ENCODE measurements at regions not wholly inside any gene's neighbourhood (a gene's known extent, or its start where the extent isn't known, plus 50 kb on each side); places are given as distances from the start of the nearest gene placed in this dataset.

GRCh38 chr3:159208050-159208449 is 406.2 kb downstream of the MFSD1 start:
- H3K4me3 ChIP-seq (ENCODE audit: low read depth, low read length): no peak overlapping the region
- TF ChIP-seq CTCF (IDR thresholded peaks at IDR 0.05; ENCODE audit: insufficient read depth, low read length): no peak
- peak; percentile 21 for DNase-seq (ENCODE audit: low read depth)

- no peak for TF ChIP-seq CTCF (IDR thresholded peaks at IDR 0.05; ENCODE audit: insufficient read depth, low read length)
- H3K4me3 ChIP-seq (ENCODE audit: low read depth, low read length): no peak overlapping the region
- no peak for DNase-seq (ENCODE audit: low read depth)
Observed at GRCh38 chr3:159209459-159209858, 407.6 kb downstream of the MFSD1 start.

- H3K4me3 ChIP-seq (ENCODE audit: low read depth, low read length): no peak overlapping the region
- no peak for TF ChIP-seq CTCF (IDR thresholded peaks at IDR 0.05; ENCODE audit: insufficient read depth, low read length)
- no peak for DNase-seq (ENCODE audit: low read depth)
Observed at GRCh38 chr3:159210336-159210735, 408.5 kb downstream of the MFSD1 start.

- H3K4me3 ChIP-seq (ENCODE audit: low read depth, low read length): no peak overlapping the region
- no peak for TF ChIP-seq CTCF (IDR thresholded peaks at IDR 0.05; ENCODE audit: insufficient read depth, low read length)
- no peak for DNase-seq (ENCODE audit: low read depth)
Observed at GRCh38 chr3:159216311-159216710, 414.5 kb downstream of the MFSD1 start.

GRCh38 chr3:159219231-159219630 is 417.4 kb downstream of the MFSD1 start:
- DNase-seq (ENCODE audit: low read depth): no peak
- TF ChIP-seq CTCF (IDR thresholded peaks at IDR 0.05; ENCODE audit: insufficient read depth, low read length): no peak
- no peak overlapping the region for H3K4me3 ChIP-seq (ENCODE audit: low read depth, low read length)

GRCh38 chr3:159221335-159221734 is 419.5 kb downstream of the MFSD1 start:
- DNase-seq (ENCODE audit: low read depth): no peak
- no peak for TF ChIP-seq CTCF (IDR thresholded peaks at IDR 0.05; ENCODE audit: insufficient read depth, low read length)

GRCh38 chr3:159229116-159229680 is 427.3 kb downstream of the MFSD1 start:
- DNase-seq (ENCODE audit: low read depth): no peak
- no peak overlapping the region for H3K4me3 ChIP-seq (ENCODE audit: low read depth, low read length)
- TF ChIP-seq CTCF (IDR thresholded peaks at IDR 0.05; ENCODE audit: insufficient read depth, low read length): no peak

More at GRCh38 chr3:159221335-159221734, 419.5 kb downstream of the MFSD1 start:
- no peak overlapping the region for H3K4me3 ChIP-seq (ENCODE audit: low read depth, low read length)
